ENCODE measurements at regions not wholly inside any gene's neighbourhood (a gene's known extent, or its start where the extent isn't known, plus 50 kb on each side); places are given as distances from the start of the nearest gene placed in this dataset.

DNA sequence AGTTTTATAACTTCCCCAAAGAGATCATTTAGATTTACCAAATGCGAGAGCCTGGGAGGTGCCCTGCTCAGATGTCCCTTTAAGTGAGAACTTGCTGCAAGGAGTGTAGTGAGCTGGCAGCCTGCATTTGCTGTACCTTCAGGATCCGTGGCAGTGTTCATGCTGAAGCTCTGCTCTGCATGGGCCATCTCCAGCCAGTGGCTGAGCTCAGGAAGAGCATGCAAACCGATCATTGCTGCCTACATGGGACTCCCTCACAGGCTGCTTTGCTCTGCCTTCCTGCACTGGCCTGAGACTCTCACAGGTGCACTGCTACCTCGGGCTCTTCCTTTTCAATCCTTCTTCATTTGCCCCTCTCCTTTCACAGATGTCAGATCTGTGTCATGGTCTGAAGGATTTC lies 152.0 kb upstream of the SFRP2 start:
- no peaks in the 10 kb centered on the region for H3K27me3 ChIP-seq (ENCODE audit: insufficient read depth, low read length)
- no peaks in the 10 kb centered on the region for H3K36me3 ChIP-seq (ENCODE audit: insufficient read depth, low read depth, low read length)
- H3K4me3 ChIP-seq (ENCODE audit: low read length): no peak overlapping the region
- no peak overlapping the region for H3K27ac ChIP-seq (ENCODE audit: low read length)
- H3K4me1 ChIP-seq (ENCODE audit: insufficient read depth, low read length): no peaks in the 10 kb centered on the region
- no peak overlapping the region for H3K9ac ChIP-seq (ENCODE audit: low read depth, low read length)
- H3K9me3 ChIP-seq (ENCODE audit: insufficient read depth, low read depth, low read length): no peaks in the 10 kb centered on the region

DNA sequence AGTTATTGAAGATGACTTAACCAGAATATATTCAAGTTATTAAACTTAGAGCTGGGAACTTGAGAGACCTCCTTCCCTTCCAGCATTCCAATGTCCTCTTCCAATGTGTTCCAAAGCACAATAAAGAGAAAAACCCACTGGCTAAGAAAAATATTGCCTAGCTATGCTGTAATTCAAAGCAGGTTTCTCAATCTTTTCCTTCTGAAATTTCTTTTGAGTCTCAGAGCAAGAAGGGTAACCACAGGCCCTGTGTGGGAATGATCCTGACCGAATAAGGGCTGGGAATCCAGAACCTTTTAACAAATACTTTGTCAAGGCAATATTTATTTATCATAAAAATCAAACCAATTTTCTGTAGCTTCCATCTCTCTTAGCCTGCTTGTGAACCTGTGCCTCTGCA lies 150.7 kb upstream of the SFRP2 start:
- Histone ChIP-seq H3K27me3 (ENCODE audit: insufficient read depth, low read length) (no peaks in the 10 kb centered on the region), H3K36me3 (ENCODE audit: insufficient read depth, low read depth, low read length) (no peaks in the 10 kb centered on the region), H3K27ac (ENCODE audit: low read length) (no peak overlapping the region), H3K4me1 (ENCODE audit: insufficient read depth, low read length) (no peaks in the 10 kb centered on the region), H3K9ac (ENCODE audit: low read depth, low read length) (no peak overlapping the region), H3K9me3 (ENCODE audit: insufficient read depth, low read depth, low read length) (no peaks in the 10 kb centered on the region), H3K4me3 (ENCODE audit: low read length) (no peak overlapping the region)

DNA sequence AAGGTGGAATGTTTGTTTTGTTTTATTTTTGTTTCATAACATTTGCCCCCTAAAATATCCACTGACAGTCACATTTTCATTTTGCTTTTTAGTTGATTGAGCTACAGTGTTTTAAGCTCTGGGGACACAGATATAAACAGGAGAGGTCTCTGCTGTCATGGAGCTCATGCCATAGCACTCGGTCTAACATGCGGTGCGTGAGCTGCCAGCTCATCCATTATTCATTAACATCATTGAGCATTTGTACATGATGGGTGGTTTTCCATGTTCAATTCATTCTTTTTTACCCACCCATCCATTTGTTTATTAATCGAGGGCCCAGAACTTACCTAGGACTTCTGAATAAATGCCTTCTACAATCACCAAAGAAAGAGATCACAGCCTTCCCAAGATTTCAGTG lies 150.1 kb upstream of the SFRP2 start:
- no peaks in the 10 kb centered on the region for H3K36me3 ChIP-seq (ENCODE audit: insufficient read depth, low read depth, low read length)
- no peak overlapping the region for H3K27ac ChIP-seq (ENCODE audit: low read length)
- no peak overlapping the region for H3K4me3 ChIP-seq (ENCODE audit: low read length)
- no peaks in the 10 kb centered on the region for H3K4me1 ChIP-seq (ENCODE audit: insufficient read depth, low read length)
- no peak overlapping the region for H3K9ac ChIP-seq (ENCODE audit: low read depth, low read length)
- H3K27me3 ChIP-seq (ENCODE audit: insufficient read depth, low read length): no peaks in the 10 kb centered on the region
- H3K9me3 ChIP-seq (ENCODE audit: insufficient read depth, low read depth, low read length): no peaks in the 10 kb centered on the region

DNA sequence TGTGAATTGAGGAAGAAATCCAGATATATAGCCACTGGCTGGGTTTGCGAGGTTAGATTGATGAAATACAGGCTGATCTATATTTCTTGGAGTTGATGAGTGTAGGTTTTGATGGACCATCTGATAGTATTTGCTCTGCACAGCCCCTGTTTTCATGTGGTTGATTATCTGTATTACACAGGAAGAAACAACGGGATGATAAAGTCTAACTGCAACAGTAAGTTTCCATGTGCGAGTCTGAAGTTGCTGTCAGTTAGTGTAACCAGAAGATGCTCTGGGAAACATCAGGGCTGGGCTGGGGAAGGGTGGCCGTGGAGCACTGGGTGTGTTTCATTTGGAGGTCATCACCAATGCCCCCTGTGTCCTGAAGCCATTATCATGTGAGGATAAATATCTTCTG lies 148.4 kb upstream of the SFRP2 start:
- H3K4me3 ChIP-seq (ENCODE audit: low read length): no peak overlapping the region
- no peaks in the 10 kb centered on the region for H3K27me3 ChIP-seq (ENCODE audit: insufficient read depth, low read length)
- no peak overlapping the region for H3K27ac ChIP-seq (ENCODE audit: low read length)
- no peak overlapping the region for H3K9ac ChIP-seq (ENCODE audit: low read depth, low read length)
- no peaks in the 10 kb centered on the region for H3K9me3 ChIP-seq (ENCODE audit: insufficient read depth, low read depth, low read length)
- no peaks in the 10 kb centered on the region for H3K36me3 ChIP-seq (ENCODE audit: insufficient read depth, low read depth, low read length)
- no peaks in the 10 kb centered on the region for H3K4me1 ChIP-seq (ENCODE audit: insufficient read depth, low read length)

DNA sequence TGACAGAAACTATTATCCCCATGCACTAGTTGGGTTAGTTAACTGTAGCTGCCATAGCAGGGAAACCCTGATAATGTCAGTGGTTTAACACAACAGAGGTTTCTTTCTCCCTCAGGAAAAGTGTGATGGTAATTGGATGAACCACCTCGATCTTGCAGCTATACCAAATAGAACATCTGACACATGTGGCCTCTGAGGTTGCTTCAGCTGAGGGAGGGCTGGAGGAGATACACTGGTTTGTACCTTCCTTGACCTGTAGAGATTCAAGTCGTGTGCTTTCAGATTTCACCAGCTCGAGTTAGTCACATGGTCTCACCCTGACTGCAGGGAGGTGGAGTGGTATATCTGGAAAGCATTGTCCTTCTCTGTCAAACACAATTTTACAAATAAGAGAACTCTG lies 147.2 kb upstream of the SFRP2 start:
- Histone ChIP-seq H3K9ac (ENCODE audit: low read depth, low read length) (no peak overlapping the region), H3K27ac (ENCODE audit: low read length) (no peak overlapping the region), H3K36me3 (ENCODE audit: insufficient read depth, low read depth, low read length) (no peaks in the 10 kb centered on the region), H3K4me3 (ENCODE audit: low read length) (no peak overlapping the region), H3K9me3 (ENCODE audit: insufficient read depth, low read depth, low read length) (no peaks in the 10 kb centered on the region), H3K4me1 (ENCODE audit: insufficient read depth, low read length) (no peaks in the 10 kb centered on the region), H3K27me3 (ENCODE audit: insufficient read depth, low read length) (no peaks in the 10 kb centered on the region)

DNA sequence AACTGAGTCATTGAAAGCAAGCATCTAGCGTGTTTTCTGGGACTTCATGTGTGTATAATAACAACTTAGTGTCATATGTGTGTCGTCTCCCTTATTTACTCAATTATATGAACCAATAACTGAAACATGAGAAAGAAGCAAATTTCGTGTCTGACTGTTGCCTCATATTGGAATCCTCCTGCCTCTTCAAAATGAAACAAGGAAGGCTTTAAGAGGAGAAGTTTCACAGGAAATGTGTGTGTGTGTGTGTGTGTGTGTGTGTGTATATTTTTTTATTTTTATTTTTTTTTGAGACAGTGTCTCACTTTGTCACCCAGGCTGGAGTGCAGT lies 145.8 kb upstream of the SFRP2 start:
- H3K9ac ChIP-seq (ENCODE audit: low read depth, low read length): no peak overlapping the region
- H3K9me3 ChIP-seq (ENCODE audit: insufficient read depth, low read depth, low read length): no peaks in the 10 kb centered on the region
- H3K27ac ChIP-seq (ENCODE audit: low read length): no peak overlapping the region
- H3K27me3 ChIP-seq (ENCODE audit: insufficient read depth, low read length): no peaks in the 10 kb centered on the region
- no peaks in the 10 kb centered on the region for H3K36me3 ChIP-seq (ENCODE audit: insufficient read depth, low read depth, low read length)
- H3K4me3 ChIP-seq (ENCODE audit: low read length): no peak overlapping the region
- H3K4me1 ChIP-seq (ENCODE audit: insufficient read depth, low read length): no peaks in the 10 kb centered on the region

DNA sequence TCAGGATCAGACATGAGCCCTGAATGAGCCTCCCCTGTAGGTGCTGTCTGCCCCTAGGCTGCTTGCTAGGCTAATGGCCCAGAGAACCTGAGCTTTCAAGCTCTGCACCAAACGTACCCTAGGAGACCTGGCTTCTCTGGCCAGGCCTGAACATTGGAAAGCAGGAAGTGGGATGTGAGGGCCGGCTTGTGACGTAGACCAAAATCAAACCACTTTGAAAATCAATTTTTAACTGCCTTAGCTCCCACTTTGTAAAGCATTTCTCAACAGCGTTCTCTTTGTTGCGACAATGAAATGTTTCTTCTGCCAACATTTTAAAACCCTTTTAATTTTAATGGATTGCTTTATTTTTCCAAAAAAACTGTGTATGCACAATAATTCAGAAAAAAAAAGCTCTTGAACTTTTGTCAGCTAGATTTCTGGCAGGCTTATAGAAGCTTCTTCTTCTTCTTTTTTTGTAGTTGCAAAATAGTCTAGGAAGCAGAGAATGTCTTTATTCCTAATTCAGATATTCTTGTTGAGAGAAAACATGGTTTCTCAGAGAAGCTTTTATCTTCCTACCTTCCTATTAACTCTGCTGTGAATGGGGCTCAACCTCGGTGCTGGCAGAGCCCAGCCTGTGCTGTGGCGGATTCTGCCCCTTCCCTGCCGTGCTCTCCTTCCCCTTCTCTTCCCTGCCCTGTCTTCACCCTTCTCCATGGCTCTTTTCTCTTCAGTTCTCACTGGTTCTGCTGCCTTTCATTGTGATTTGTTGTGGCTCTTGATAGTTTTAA lies 145.2 kb upstream of the SFRP2 start:
- no peaks in the 10 kb centered on the region for H3K27me3 ChIP-seq (ENCODE audit: insufficient read depth, low read length)

DNA sequence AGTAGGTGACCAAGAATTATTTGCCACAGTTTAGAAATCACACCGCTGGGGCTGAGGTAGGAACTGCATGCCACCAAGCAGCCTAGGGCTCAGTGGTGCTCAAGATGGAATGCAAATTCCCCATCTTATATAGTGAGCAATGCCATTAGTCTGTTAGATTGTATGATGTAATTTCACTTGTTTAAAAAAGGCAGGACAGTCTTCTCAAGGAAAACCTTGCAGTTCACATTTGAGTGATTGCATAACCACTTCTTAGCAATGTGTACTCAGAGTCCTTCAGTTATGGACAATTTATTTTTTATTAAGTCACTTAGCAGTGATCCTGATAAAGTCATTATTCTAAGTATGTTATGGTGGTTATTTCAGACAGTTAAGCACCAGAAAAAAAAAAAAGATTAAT lies 142.9 kb upstream of the SFRP2 start:
- Histone ChIP-seq H3K4me1 (ENCODE audit: insufficient read depth, low read length) (no peaks in the 10 kb centered on the region), H3K9ac (ENCODE audit: low read depth, low read length) (no peak overlapping the region), H3K27me3 (ENCODE audit: insufficient read depth, low read length) (no peaks in the 10 kb centered on the region), H3K4me3 (ENCODE audit: low read length) (no peak overlapping the region), H3K27ac (ENCODE audit: low read length) (no peak overlapping the region), H3K9me3 (ENCODE audit: insufficient read depth, low read depth, low read length) (no peaks in the 10 kb centered on the region), H3K36me3 (ENCODE audit: insufficient read depth, low read depth, low read length) (no peaks in the 10 kb centered on the region)

More for the DNA sequence above, 145.2 kb upstream of the SFRP2 start:
- Histone ChIP-seq H3K27ac (ENCODE audit: low read length) (no peak overlapping the region), H3K4me1 (ENCODE audit: insufficient read depth, low read length) (no peaks in the 10 kb centered on the region), H3K9me3 (ENCODE audit: insufficient read depth, low read depth, low read length) (no peaks in the 10 kb centered on the region), H3K9ac (ENCODE audit: low read depth, low read length) (no peak overlapping the region), H3K36me3 (ENCODE audit: insufficient read depth, low read depth, low read length) (no peaks in the 10 kb centered on the region), H3K4me3 (ENCODE audit: low read length) (no peak overlapping the region)

DNA sequence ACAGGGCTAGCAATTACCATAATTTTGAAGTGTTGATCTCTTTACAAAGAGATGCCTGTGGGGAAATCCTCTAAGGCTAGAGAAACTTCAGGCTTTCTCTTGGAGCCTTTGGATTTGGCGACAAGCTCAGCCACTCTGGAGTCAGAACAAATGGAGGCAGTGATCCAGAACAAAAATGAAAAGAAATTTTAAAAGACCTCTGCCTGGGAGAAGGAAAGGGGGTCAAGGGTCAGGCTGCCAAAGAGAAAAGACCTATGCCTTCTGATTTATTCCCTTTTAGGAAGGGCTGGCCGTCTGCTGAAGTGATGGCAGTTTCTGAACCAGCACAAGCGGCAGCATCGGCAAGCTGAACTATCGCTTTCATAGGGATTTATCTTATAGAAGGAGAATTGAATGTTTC lies 140.8 kb upstream of the SFRP2 start:
- H3K36me3 ChIP-seq (ENCODE audit: insufficient read depth, low read depth, low read length): no peaks in the 10 kb centered on the region
- no peak overlapping the region for H3K9ac ChIP-seq (ENCODE audit: low read depth, low read length)
- no peaks in the 10 kb centered on the region for H3K27me3 ChIP-seq (ENCODE audit: insufficient read depth, low read length)
- no peaks in the 10 kb centered on the region for H3K4me1 ChIP-seq (ENCODE audit: insufficient read depth, low read length)
- H3K27ac ChIP-seq (ENCODE audit: low read length): no peak overlapping the region
- H3K4me3 ChIP-seq (ENCODE audit: low read length): no peak overlapping the region
- no peaks in the 10 kb centered on the region for H3K9me3 ChIP-seq (ENCODE audit: insufficient read depth, low read depth, low read length)

DNA sequence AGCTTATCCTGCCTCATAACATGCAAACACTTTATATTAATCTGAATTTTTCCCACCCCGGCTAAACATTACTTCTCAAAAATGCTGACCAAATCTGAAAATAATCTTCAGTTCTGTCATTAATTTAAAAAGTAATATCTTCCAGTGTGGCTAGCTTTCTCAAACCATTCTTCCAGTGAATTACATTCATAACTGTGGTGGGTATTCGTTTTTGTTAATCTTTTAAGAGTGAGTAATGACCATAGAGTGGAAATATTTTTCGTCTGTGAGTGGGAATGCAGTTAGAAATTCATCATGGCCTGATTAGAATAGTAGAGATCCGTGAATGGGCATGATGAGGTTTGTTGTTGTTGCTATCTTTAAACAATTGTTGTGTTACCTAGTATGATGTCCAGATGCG lies 138.6 kb upstream of the SFRP2 start:
- H3K4me3 ChIP-seq (ENCODE audit: low read length): no peak overlapping the region
- H3K27ac ChIP-seq (ENCODE audit: low read length): no peak overlapping the region
- no peaks in the 10 kb centered on the region for H3K4me1 ChIP-seq (ENCODE audit: insufficient read depth, low read length)
- H3K9me3 ChIP-seq (ENCODE audit: insufficient read depth, low read depth, low read length): no peaks in the 10 kb centered on the region
- H3K9ac ChIP-seq (ENCODE audit: low read depth, low read length): no peak overlapping the region
- H3K36me3 ChIP-seq (ENCODE audit: insufficient read depth, low read depth, low read length): no peaks in the 10 kb centered on the region
- no peaks in the 10 kb centered on the region for H3K27me3 ChIP-seq (ENCODE audit: insufficient read depth, low read length)

DNA sequence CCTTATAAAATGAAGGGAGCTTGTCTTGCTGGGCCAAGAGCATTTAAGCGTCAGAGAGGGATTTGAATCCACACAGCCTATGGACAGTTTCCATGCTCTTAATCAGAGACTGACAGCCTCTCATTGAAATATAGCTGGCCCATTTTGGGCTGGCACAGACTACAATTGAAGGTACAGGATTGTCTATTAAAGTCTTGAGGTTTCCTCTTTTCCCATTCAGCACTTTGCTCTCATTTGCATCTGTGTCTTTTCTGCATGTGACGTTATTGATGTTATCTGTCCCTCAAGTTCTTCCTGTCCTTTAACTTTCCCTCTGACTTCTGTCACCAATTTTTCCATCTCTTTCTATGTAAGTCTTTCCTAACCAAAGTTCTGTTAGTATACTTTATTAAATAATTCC lies 133.3 kb upstream of the SFRP2 start:
- Histone ChIP-seq H3K4me1 (ENCODE audit: insufficient read depth, low read length) (no peaks in the 10 kb centered on the region), H3K27ac (ENCODE audit: low read length) (no peak overlapping the region), H3K4me3 (ENCODE audit: low read length) (no peak overlapping the region), H3K36me3 (ENCODE audit: insufficient read depth, low read depth, low read length) (no peaks in the 10 kb centered on the region), H3K9me3 (ENCODE audit: insufficient read depth, low read depth, low read length) (no peaks in the 10 kb centered on the region), H3K9ac (ENCODE audit: low read depth, low read length) (no peak overlapping the region), H3K27me3 (ENCODE audit: insufficient read depth, low read length) (no peaks in the 10 kb centered on the region)

DNA sequence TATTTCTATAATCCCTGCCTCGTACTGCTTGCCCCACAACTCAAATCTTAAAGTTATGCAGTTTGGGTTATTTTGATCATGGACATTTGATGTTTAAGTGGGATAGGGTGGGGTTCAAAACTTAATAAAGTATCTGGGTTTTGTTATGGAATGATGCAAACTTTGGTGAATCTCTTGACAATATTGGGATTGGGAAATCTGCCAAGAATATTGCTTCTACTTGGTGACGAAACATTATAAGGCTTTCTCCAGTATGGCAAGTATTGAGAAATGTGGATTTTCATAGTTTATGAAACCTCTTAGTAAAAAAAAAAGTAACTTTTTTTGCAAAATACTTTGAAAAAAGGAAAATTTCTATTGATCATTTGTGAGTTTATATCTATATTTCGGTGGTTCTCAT lies 130.8 kb upstream of the SFRP2 start:
- Histone ChIP-seq H3K4me3 (ENCODE audit: low read length) (no peak overlapping the region), H3K9ac (ENCODE audit: low read depth, low read length) (no peak overlapping the region), H3K27ac (ENCODE audit: low read length) (no peak overlapping the region), H3K36me3 (ENCODE audit: insufficient read depth, low read depth, low read length) (no peaks in the 10 kb centered on the region), H3K27me3 (ENCODE audit: insufficient read depth, low read length) (no peaks in the 10 kb centered on the region), H3K9me3 (ENCODE audit: insufficient read depth, low read depth, low read length) (no peaks in the 10 kb centered on the region), H3K4me1 (ENCODE audit: insufficient read depth, low read length) (no peaks in the 10 kb centered on the region)
